H9 (cell line): ENCODE measurements at regions not wholly inside any gene's neighbourhood (a gene's known extent, or its start where the extent isn't known, plus 50 kb on each side); places are given as distances from the start of the nearest gene placed in this dataset.

Experiments used
- DNase-seq: peaks from one replicate; pipeline ENCODE4 v3.0.0-alpha.2; 2017
- H2AFZ ChIP-seq: one replicate; pipeline ENCODE4 v1.6.1; 2013; ENCODE audit warnings: mild to moderate bottlenecking, low read length, control low read depth, moderate library complexity
- H2AK5ac ChIP-seq: 2 replicates; pipeline ENCODE4 v1.6.1; 2013; ENCODE audit warnings: low read length, control low read depth, mixed read lengths; ENCODE audit not compliant: insufficient read length
- H2BK120ac ChIP-seq: one replicate; pipeline ENCODE4 v1.6.1; 2013; ENCODE audit warnings: low read depth, mild to moderate bottlenecking, low read length, control low read depth, inconsistent platforms; ENCODE audit not compliant: poor library complexity, severe bottlenecking
- H2BK12ac ChIP-seq: 2 replicates; pipeline ENCODE4 v1.6.1; 2013; ENCODE audit warnings: low read length, control low read depth, mixed read lengths, low read depth; ENCODE audit not compliant: insufficient read length
- H2BK15ac ChIP-seq: 2 replicates; pipeline ENCODE4 v1.6.1; 2013; ENCODE audit warnings: low read depth, low read length, control low read depth
- H2BK20ac ChIP-seq: one replicate; pipeline ENCODE4 v1.6.1; 2013; ENCODE audit warnings: low read depth, mild to moderate bottlenecking, low read length, control low read depth, inconsistent platforms; ENCODE audit not compliant: poor library complexity, severe bottlenecking
- H2BK5ac ChIP-seq: 2 replicates; pipeline ENCODE4 v1.6.1; 2013; ENCODE audit warnings: low read length, control low read depth, mixed read lengths; ENCODE audit not compliant: insufficient read length
- H3K14ac ChIP-seq: 2 replicates; pipeline ENCODE4 v1.6.1; 2013; ENCODE audit warnings: low read length, control low read depth; ENCODE audit not compliant: insufficient read depth
- H3K18ac ChIP-seq: 2 replicates; pipeline ENCODE4 v1.6.1; 2013; ENCODE audit warnings: low read depth, mild to moderate bottlenecking, mixed read lengths, low read length, control low read depth; ENCODE audit not compliant: insufficient read length
- H3K23ac ChIP-seq: 2 replicates; pipeline ENCODE4 v1.6.1; 2013; ENCODE audit warnings: low read length, control low read depth, mixed read lengths, low read depth; ENCODE audit not compliant: insufficient read length
- H3K23me2 ChIP-seq: 2 replicates; pipeline ENCODE4 v1.6.1; 2013; ENCODE audit warnings: low read depth, mild to moderate bottlenecking, mixed read lengths, low read length, control low read depth; ENCODE audit not compliant: insufficient read length, poor library complexity, severe bottlenecking
- H3K27ac ChIP-seq: 2 replicates; pipeline ENCODE4 v1.5.1; 2013; ENCODE audit warnings: low read length, control low read depth, mixed read lengths, low read depth; ENCODE audit not compliant: insufficient read length
- H3K27me3 ChIP-seq: 2 replicates; pipeline ENCODE4 v1.6.1; 2013; ENCODE audit warnings: low read length, control low read depth, inconsistent platforms; ENCODE audit not compliant: insufficient read depth
- H3K4ac ChIP-seq: 2 replicates; pipeline ENCODE4 v1.6.1; 2013; ENCODE audit warnings: low read depth, mild to moderate bottlenecking, control low read depth, inconsistent platforms, low read length, moderate library complexity
- H3K4me1 ChIP-seq: 2 replicates; pipeline ENCODE4 v1.6.1; 2013; ENCODE audit warnings: low read length, control low read depth, inconsistent platforms; ENCODE audit not compliant: insufficient read depth
- H3K4me2 ChIP-seq: 2 replicates; pipeline ENCODE4 v1.6.1; 2013; ENCODE audit warnings: low read length, control low read depth, mixed read lengths; ENCODE audit not compliant: insufficient read length, insufficient read depth
- H3K56ac ChIP-seq: 2 replicates; pipeline ENCODE4 v1.6.1; 2013; ENCODE audit warnings: low read depth, mild to moderate bottlenecking, mixed read lengths, low read length, control low read depth; ENCODE audit not compliant: insufficient read length
- H3K79me1 ChIP-seq: 2 replicates; pipeline ENCODE4 v1.6.1; 2013; ENCODE audit warnings: low read depth, mild to moderate bottlenecking, moderate library complexity, low read length, control low read depth, inconsistent platforms; ENCODE audit not compliant: insufficient read depth, poor library complexity, severe bottlenecking
- H3K79me2 ChIP-seq: 2 replicates; pipeline ENCODE4 v1.6.1; 2013; ENCODE audit warnings: low read length, control low read depth, inconsistent platforms; ENCODE audit not compliant: insufficient read depth
- H3K9ac ChIP-seq: 2 replicates; pipeline ENCODE4 v1.6.1; 2013; ENCODE audit warnings: low read length, control low read depth, mixed read lengths; ENCODE audit not compliant: insufficient read length; ENCODE audit errors: extremely low read depth
- H3K9me3 ChIP-seq: one replicate; pipeline ENCODE4 v1.6.1; 2013; ENCODE audit warnings: low read depth, low read length, inconsistent platforms; ENCODE audit not compliant: control insufficient read depth
- H3T11ph ChIP-seq: one replicate; pipeline ENCODE4 v1.6.1; 2013; ENCODE audit warnings: mild to moderate bottlenecking, low read length, control low read depth, inconsistent platforms
- H4K20me1 ChIP-seq: one replicate; pipeline ENCODE4 v1.6.1; 2013; ENCODE audit not compliant: control insufficient read depth, insufficient read length, insufficient read depth
- H4K5ac ChIP-seq: 2 replicates; pipeline ENCODE4 v1.6.1; 2013; ENCODE audit warnings: low read depth, mild to moderate bottlenecking, mixed read lengths, low read length, control low read depth; ENCODE audit not compliant: insufficient read length
- H4K8ac ChIP-seq: replicated peaks from 2 replicates; pipeline ENCODE4 v1.6.1; 2013; ENCODE audit warnings: low read length, control low read depth, mixed read lengths, low read depth; ENCODE audit not compliant: insufficient read length
- H4K91ac ChIP-seq: 2 replicates; pipeline ENCODE4 v1.6.1; 2013; ENCODE audit warnings: low read depth, mild to moderate bottlenecking, moderate library complexity, mixed read lengths, low read length, control low read depth; ENCODE audit not compliant: insufficient read length
- H3K27ac Mint-ChIP-seq, 3 experiments: 2 replicates in 2 of 3; 3 replicates in 1 of 3; pipeline ENCODE4 v1.8.0; 2020 to 2021; ENCODE audit warnings: mixed read lengths in 3 of 3, mild to moderate bottlenecking in 1 of 3, moderate library complexity in 1 of 3
- H3K27me3 Mint-ChIP-seq: 2 replicates; pipeline ENCODE4 v1.8.0; 2021; ENCODE audit warnings: low read depth, mild to moderate bottlenecking, moderate library complexity, mixed read lengths
- H3K36me3 Mint-ChIP-seq, 3 experiments: 2 replicates in 2 of 3; 3 replicates in 1 of 3; pipeline ENCODE4 v1.8.0; 2020 to 2021; ENCODE audit warnings: low read depth in 3 of 3, mixed read lengths in 3 of 3; ENCODE audit not compliant: insufficient read depth in 1 of 3
- H3K4me1 Mint-ChIP-seq, 2 experiments: 2 replicates each; pipeline ENCODE4 v1.8.0; 2020; ENCODE audit warnings: mixed read lengths in 2 of 2
- H3K4me3 Mint-ChIP-seq, 2 experiments: 2 replicates in 1 of 2; 3 replicates in 1 of 2; pipeline ENCODE4 v1.8.0; 2020 to 2021; ENCODE audit warnings: mild to moderate bottlenecking in 2 of 2, mixed read lengths in 2 of 2, moderate library complexity in 1 of 2
- H3K9me3 Mint-ChIP-seq, 2 experiments: 2 replicates in 1 of 2; 3 replicates in 1 of 2; pipeline ENCODE4 v1.8.0; 2020; ENCODE audit warnings: mild to moderate bottlenecking in 2 of 2, mixed read lengths in 2 of 2, moderate library complexity in 1 of 2
- WGBS: extraction: QIAGEN DNeasy Blood & Tissue Kit; methylation state at CpG from one replicate; pipeline ENCODE4 v1.1.7; 2013; ENCODE audit warnings: missing lambda C conversion rate, low lambda C conversion rate, mixed read lengths; ENCODE audit not compliant: insufficient read length; ENCODE audit errors: extremely low coverage; 5-methylcytosine and 5-hydroxymethylcytosine counted together
- TF ChIP-seq, protein P1 (sequence below): fragments of 200-600 bp; sonication (generic); conservative IDR thresholded peaks from 3 replicates; pipeline ENCODE4 v1.8.0; 2021; ENCODE audit warnings: antibody characterized with exemption, mild to moderate bottlenecking

DNA sequence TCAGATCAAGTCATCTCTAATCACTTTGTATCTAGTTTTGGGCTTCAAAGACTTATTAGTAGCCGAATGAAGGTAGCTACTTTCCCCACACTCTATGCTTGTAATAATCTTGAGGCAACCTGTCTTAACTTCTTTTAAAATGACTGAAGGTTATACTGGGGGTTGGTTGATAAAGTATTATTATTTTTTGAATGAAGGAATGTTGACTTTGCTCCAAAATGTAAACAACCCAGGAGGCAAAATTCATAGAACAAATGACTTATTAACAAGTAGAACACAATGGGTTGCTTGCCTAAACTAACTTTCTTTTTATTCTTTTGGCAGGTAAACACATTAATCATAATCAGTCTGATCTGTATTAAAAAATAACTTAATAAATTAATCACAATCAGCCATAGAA, 440.0 kb downstream of the USP25 start:
- Histone ChIP-seq H3K9me3 (no peaks in the 10 kb centered on the region), H2AFZ (no peak overlapping the region), H3K79me1 (no peaks in the 10 kb centered on the region), H3K23ac (no peak overlapping the region), H3K4ac (no peak overlapping the region), H3K14ac (no peak overlapping the region), H3K56ac (no peak overlapping the region), H2BK15ac (no peak overlapping the region), H4K91ac (no peak overlapping the region), H2BK5ac (no peak overlapping the region), H2BK120ac (no peak overlapping the region), H3K18ac (no peak overlapping the region), H4K8ac (no peak overlapping the region), H2BK20ac (no peak overlapping the region), H3K27ac (no peak overlapping the region), H4K20me1 (no peaks in the 10 kb centered on the region), H3K9ac (no peak overlapping the region), H4K5ac (no peak overlapping the region), H3K4me1 (no peaks in the 10 kb centered on the region), H3K27me3 (no peaks in the 10 kb centered on the region), H2BK12ac (no peak overlapping the region), H3K79me2 (no peaks in the 10 kb centered on the region), H2AK5ac (no peak overlapping the region), H3K4me2 (no peak overlapping the region), H3T11ph (no peak overlapping the region), H3K23me2 (no peaks in the 10 kb centered on the region)
- H3K9me3 Mint-ChIP-seq, result no peaks in the 10 kb centered on the region
- no peaks in the 10 kb centered on the region for H3K4me1 Mint-ChIP-seq
- no peak overlapping the region for H3K4me3 Mint-ChIP-seq
- H3K27ac Mint-ChIP-seq, result no peak overlapping the region
- no peaks in the 10 kb centered on the region for H3K36me3 Mint-ChIP-seq
- no peak for DNase-seq
- WGBS, result no CpG with 5 or more reads among the region's 1 CpG
- TF ChIP-seq, protein P1, sequence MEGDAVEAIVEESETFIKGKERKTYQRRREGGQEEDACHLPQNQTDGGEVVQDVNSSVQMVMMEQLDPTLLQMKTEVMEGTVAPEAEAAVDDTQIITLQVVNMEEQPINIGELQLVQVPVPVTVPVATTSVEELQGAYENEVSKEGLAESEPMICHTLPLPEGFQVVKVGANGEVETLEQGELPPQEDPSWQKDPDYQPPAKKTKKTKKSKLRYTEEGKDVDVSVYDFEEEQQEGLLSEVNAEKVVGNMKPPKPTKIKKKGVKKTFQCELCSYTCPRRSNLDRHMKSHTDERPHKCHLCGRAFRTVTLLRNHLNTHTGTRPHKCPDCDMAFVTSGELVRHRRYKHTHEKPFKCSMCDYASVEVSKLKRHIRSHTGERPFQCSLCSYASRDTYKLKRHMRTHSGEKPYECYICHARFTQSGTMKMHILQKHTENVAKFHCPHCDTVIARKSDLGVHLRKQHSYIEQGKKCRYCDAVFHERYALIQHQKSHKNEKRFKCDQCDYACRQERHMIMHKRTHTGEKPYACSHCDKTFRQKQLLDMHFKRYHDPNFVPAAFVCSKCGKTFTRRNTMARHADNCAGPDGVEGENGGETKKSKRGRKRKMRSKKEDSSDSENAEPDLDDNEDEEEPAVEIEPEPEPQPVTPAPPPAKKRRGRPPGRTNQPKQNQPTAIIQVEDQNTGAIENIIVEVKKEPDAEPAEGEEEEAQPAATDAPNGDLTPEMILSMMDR, result no peak
- H3K27me3 Mint-ChIP-seq, result no peaks in the 10 kb centered on the region
